H9 (cell line): ENCODE measurements at regions not wholly inside any gene's neighbourhood (a gene's known extent, or its start where the extent isn't known, plus 50 kb on each side); places are given as distances from the start of the nearest gene placed in this dataset.

ENCODE experiments used
- DNase-seq: peaks from one replicate; pipeline ENCODE4 v3.0.0-alpha.2; 2017
- H2AFZ ChIP-seq: one replicate; pipeline ENCODE4 v1.6.1; 2013; ENCODE audit warnings: mild to moderate bottlenecking, low read length, control low read depth, moderate library complexity
- H2AK5ac ChIP-seq: 2 replicates; pipeline ENCODE4 v1.6.1; 2013; ENCODE audit warnings: low read length, control low read depth, mixed read lengths; ENCODE audit not compliant: insufficient read length
- H2BK120ac ChIP-seq: one replicate; pipeline ENCODE4 v1.6.1; 2013; ENCODE audit warnings: low read depth, mild to moderate bottlenecking, low read length, control low read depth, inconsistent platforms; ENCODE audit not compliant: poor library complexity, severe bottlenecking
- H2BK12ac ChIP-seq: 2 replicates; pipeline ENCODE4 v1.6.1; 2013; ENCODE audit warnings: low read length, control low read depth, mixed read lengths, low read depth; ENCODE audit not compliant: insufficient read length
- H2BK15ac ChIP-seq: 2 replicates; pipeline ENCODE4 v1.6.1; 2013; ENCODE audit warnings: low read depth, low read length, control low read depth
- H2BK20ac ChIP-seq: one replicate; pipeline ENCODE4 v1.6.1; 2013; ENCODE audit warnings: low read depth, mild to moderate bottlenecking, low read length, control low read depth, inconsistent platforms; ENCODE audit not compliant: poor library complexity, severe bottlenecking
- H2BK5ac ChIP-seq: 2 replicates; pipeline ENCODE4 v1.6.1; 2013; ENCODE audit warnings: low read length, control low read depth, mixed read lengths; ENCODE audit not compliant: insufficient read length
- H3K14ac ChIP-seq: 2 replicates; pipeline ENCODE4 v1.6.1; 2013; ENCODE audit warnings: low read length, control low read depth; ENCODE audit not compliant: insufficient read depth
- H3K18ac ChIP-seq: 2 replicates; pipeline ENCODE4 v1.6.1; 2013; ENCODE audit warnings: low read depth, mild to moderate bottlenecking, mixed read lengths, low read length, control low read depth; ENCODE audit not compliant: insufficient read length
- H3K23ac ChIP-seq: 2 replicates; pipeline ENCODE4 v1.6.1; 2013; ENCODE audit warnings: low read length, control low read depth, mixed read lengths, low read depth; ENCODE audit not compliant: insufficient read length
- H3K23me2 ChIP-seq: 2 replicates; pipeline ENCODE4 v1.6.1; 2013; ENCODE audit warnings: low read depth, mild to moderate bottlenecking, mixed read lengths, low read length, control low read depth; ENCODE audit not compliant: insufficient read length, poor library complexity, severe bottlenecking
- H3K27ac ChIP-seq: 2 replicates; pipeline ENCODE4 v1.5.1; 2013; ENCODE audit warnings: low read length, control low read depth, mixed read lengths, low read depth; ENCODE audit not compliant: insufficient read length
- H3K27me3 ChIP-seq: 2 replicates; pipeline ENCODE4 v1.6.1; 2013; ENCODE audit warnings: low read length, control low read depth, inconsistent platforms; ENCODE audit not compliant: insufficient read depth
- H3K4ac ChIP-seq: 2 replicates; pipeline ENCODE4 v1.6.1; 2013; ENCODE audit warnings: low read depth, mild to moderate bottlenecking, control low read depth, inconsistent platforms, low read length, moderate library complexity
- H3K4me1 ChIP-seq: 2 replicates; pipeline ENCODE4 v1.6.1; 2013; ENCODE audit warnings: low read length, control low read depth, inconsistent platforms; ENCODE audit not compliant: insufficient read depth
- H3K4me2 ChIP-seq: 2 replicates; pipeline ENCODE4 v1.6.1; 2013; ENCODE audit warnings: low read length, control low read depth, mixed read lengths; ENCODE audit not compliant: insufficient read length, insufficient read depth
- H3K56ac ChIP-seq: 2 replicates; pipeline ENCODE4 v1.6.1; 2013; ENCODE audit warnings: low read depth, mild to moderate bottlenecking, mixed read lengths, low read length, control low read depth; ENCODE audit not compliant: insufficient read length
- H3K79me1 ChIP-seq: 2 replicates; pipeline ENCODE4 v1.6.1; 2013; ENCODE audit warnings: low read depth, mild to moderate bottlenecking, moderate library complexity, low read length, control low read depth, inconsistent platforms; ENCODE audit not compliant: insufficient read depth, poor library complexity, severe bottlenecking
- H3K79me2 ChIP-seq: 2 replicates; pipeline ENCODE4 v1.6.1; 2013; ENCODE audit warnings: low read length, control low read depth, inconsistent platforms; ENCODE audit not compliant: insufficient read depth
- H3K9ac ChIP-seq: 2 replicates; pipeline ENCODE4 v1.6.1; 2013; ENCODE audit warnings: low read length, control low read depth, mixed read lengths; ENCODE audit not compliant: insufficient read length; ENCODE audit errors: extremely low read depth
- H3K9me3 ChIP-seq: one replicate; pipeline ENCODE4 v1.6.1; 2013; ENCODE audit warnings: low read depth, low read length, inconsistent platforms; ENCODE audit not compliant: control insufficient read depth
- H3T11ph ChIP-seq: one replicate; pipeline ENCODE4 v1.6.1; 2013; ENCODE audit warnings: mild to moderate bottlenecking, low read length, control low read depth, inconsistent platforms
- H4K20me1 ChIP-seq: one replicate; pipeline ENCODE4 v1.6.1; 2013; ENCODE audit not compliant: control insufficient read depth, insufficient read length, insufficient read depth
- H4K5ac ChIP-seq: 2 replicates; pipeline ENCODE4 v1.6.1; 2013; ENCODE audit warnings: low read depth, mild to moderate bottlenecking, mixed read lengths, low read length, control low read depth; ENCODE audit not compliant: insufficient read length
- H4K8ac ChIP-seq: replicated peaks from 2 replicates; pipeline ENCODE4 v1.6.1; 2013; ENCODE audit warnings: low read length, control low read depth, mixed read lengths, low read depth; ENCODE audit not compliant: insufficient read length
- H4K91ac ChIP-seq: 2 replicates; pipeline ENCODE4 v1.6.1; 2013; ENCODE audit warnings: low read depth, mild to moderate bottlenecking, moderate library complexity, mixed read lengths, low read length, control low read depth; ENCODE audit not compliant: insufficient read length
- H3K27ac Mint-ChIP-seq, 3 experiments: 2 replicates in 2 of 3; 3 replicates in 1 of 3; pipeline ENCODE4 v1.8.0; 2020 to 2021; ENCODE audit warnings: mixed read lengths in 3 of 3, mild to moderate bottlenecking in 1 of 3, moderate library complexity in 1 of 3
- H3K27me3 Mint-ChIP-seq: 2 replicates; pipeline ENCODE4 v1.8.0; 2021; ENCODE audit warnings: low read depth, mild to moderate bottlenecking, moderate library complexity, mixed read lengths
- H3K36me3 Mint-ChIP-seq, 3 experiments: 2 replicates in 2 of 3; 3 replicates in 1 of 3; pipeline ENCODE4 v1.8.0; 2020 to 2021; ENCODE audit warnings: low read depth in 3 of 3, mixed read lengths in 3 of 3; ENCODE audit not compliant: insufficient read depth in 1 of 3
- H3K4me1 Mint-ChIP-seq, 2 experiments: 2 replicates each; pipeline ENCODE4 v1.8.0; 2020; ENCODE audit warnings: mixed read lengths in 2 of 2
- H3K4me3 Mint-ChIP-seq, 2 experiments: 2 replicates in 1 of 2; 3 replicates in 1 of 2; pipeline ENCODE4 v1.8.0; 2020 to 2021; ENCODE audit warnings: mild to moderate bottlenecking in 2 of 2, mixed read lengths in 2 of 2, moderate library complexity in 1 of 2
- H3K9me3 Mint-ChIP-seq, 2 experiments: 2 replicates in 1 of 2; 3 replicates in 1 of 2; pipeline ENCODE4 v1.8.0; 2020; ENCODE audit warnings: mild to moderate bottlenecking in 2 of 2, mixed read lengths in 2 of 2, moderate library complexity in 1 of 2
- CTCF ChIP-seq: fragments of 200-600 bp; sonication (generic); conservative IDR thresholded peaks from 3 replicates; pipeline ENCODE4 v1.8.0; 2021; ENCODE audit warnings: antibody characterized with exemption, mild to moderate bottlenecking
- WGBS: extraction: QIAGEN DNeasy Blood & Tissue Kit; methylation state at CpG from one replicate; pipeline ENCODE4 v1.1.7; 2013; ENCODE audit warnings: missing lambda C conversion rate, low lambda C conversion rate, mixed read lengths; ENCODE audit not compliant: insufficient read length; ENCODE audit errors: extremely low coverage; 5-methylcytosine and 5-hydroxymethylcytosine counted together

DNA sequence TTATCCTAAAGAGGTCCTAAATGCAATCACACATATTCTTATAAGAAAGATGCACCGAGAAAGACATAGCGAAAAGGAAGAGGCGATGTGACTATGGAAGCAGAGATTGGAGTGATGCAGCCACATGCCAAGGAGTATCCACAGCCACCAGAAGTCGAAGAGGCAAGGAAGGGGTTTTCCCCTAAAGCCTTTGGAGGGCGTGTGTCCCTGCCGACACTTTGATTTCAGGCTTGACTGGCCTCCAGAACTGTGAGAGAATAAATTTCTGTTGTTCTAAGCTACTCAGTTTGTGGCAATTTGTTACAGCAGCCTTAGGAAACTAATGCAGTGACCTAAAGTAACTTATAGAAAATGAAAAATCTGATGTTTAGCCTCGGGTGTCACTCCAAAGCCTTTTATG, 179.5 kb upstream of the CITED2 start:
- H2BK12ac ChIP-seq = no peak overlapping the region
- no peak overlapping the region for H4K5ac ChIP-seq
- H3K27ac Mint-ChIP-seq = no peak overlapping the region
- H2BK5ac ChIP-seq = no peak overlapping the region
- H3K4me1 ChIP-seq = no peaks in the 10 kb centered on the region
- H4K8ac ChIP-seq = no peak overlapping the region
- H3K18ac ChIP-seq = no peak overlapping the region
- H3K27me3 ChIP-seq = no peaks in the 10 kb centered on the region
- H3K4me2 ChIP-seq = no peak overlapping the region
- H3K14ac ChIP-seq = no peak overlapping the region
- H2BK20ac ChIP-seq = no peak overlapping the region
- H3K23ac ChIP-seq = no peak overlapping the region
- no peaks in the 10 kb centered on the region for H3K36me3 Mint-ChIP-seq
- no peak overlapping the region for H3K27ac ChIP-seq
- peaks cover 7 to 9% of the 10 kb centered on the region in 2 experiments; a peak in 3 of 4 replicates for H3K4me1 Mint-ChIP-seq
- no peak overlapping the region for H4K91ac ChIP-seq
- no peak overlapping the region for H2BK120ac ChIP-seq
- H3K9me3 ChIP-seq = no peaks in the 10 kb centered on the region
- no peak overlapping the region for H3K9ac ChIP-seq
- no peak overlapping the region for H2BK15ac ChIP-seq
- no peak for TF ChIP-seq CTCF
- no peaks in the 10 kb centered on the region for H3K9me3 Mint-ChIP-seq
- no peak overlapping the region for H3T11ph ChIP-seq
- H3K4ac ChIP-seq = no peak overlapping the region
- no peaks in the 10 kb centered on the region for H3K79me1 ChIP-seq
- no peaks in the 10 kb centered on the region for H3K27me3 Mint-ChIP-seq
- no peak overlapping the region for H2AFZ ChIP-seq
- DNase-seq = no peak
- no peaks in the 10 kb centered on the region for H3K23me2 ChIP-seq
- H3K79me2 ChIP-seq = no peaks in the 10 kb centered on the region
- no peak overlapping the region for H3K4me3 Mint-ChIP-seq
- no peaks in the 10 kb centered on the region for H4K20me1 ChIP-seq
- H3K56ac ChIP-seq = no peak overlapping the region
- no CpG with 5 or more reads among the region's 7 CpGs for WGBS
- H2AK5ac ChIP-seq = no peak overlapping the region
